CD14-positive monocyte (primary cell): ENCODE measurements at regions not wholly inside any gene's neighbourhood (a gene's known extent, or its start where the extent isn't known, plus 50 kb on each side); places are given as distances from the start of the nearest gene placed in this dataset.

Source experiments
- DNase-seq, 3 donors: peaks; one replicate each; pipeline ENCODE4 v3.0.0-alpha.2; 2011 to 2022
- H2AFZ ChIP-seq: 2 replicates; pipeline ENCODE4 v1.6.0; 2012; ENCODE audit warnings: mild to moderate bottlenecking, low read depth, low read length, inconsistent platforms; ENCODE audit not compliant: insufficient read depth, poor library complexity, severe bottlenecking
- H3K27ac ChIP-seq, 2 donors: 1 replicate in 1 of 2; 2 replicates in 1 of 2; pipeline ENCODE4 v1.5.1; 2012 to 2013; ENCODE audit warnings: low read length in 2 of 2, control low read depth in 1 of 2, inconsistent platforms in 1 of 2, low read depth in 1 of 2, mild to moderate bottlenecking in 1 of 2
- H3K27me3 ChIP-seq, 2 donors: one replicate each; pipeline versions ENCODE4 v1.6.0 to v1.6.1; 2011 to 2013; ENCODE audit warnings: low read length in 2 of 2; ENCODE audit not compliant: control insufficient read depth in 2 of 2, insufficient read depth in 2 of 2
- H3K36me3 ChIP-seq, 2 donors: replicated peaks in 1 of 2; 1 replicate in 1 of 2; 2 replicates in 1 of 2; pipeline versions ENCODE4 v1.5.1 to v1.6.1; 2012 to 2013; ENCODE audit warnings: low read length in 2 of 2, control low read depth in 1 of 2, inconsistent platforms in 1 of 2, mild to moderate bottlenecking in 1 of 2; ENCODE audit not compliant: insufficient read depth in 2 of 2, control insufficient read depth in 1 of 2
- H3K4me1 ChIP-seq, 2 donors: 1 replicate in 1 of 2; 2 replicates in 1 of 2; pipeline versions ENCODE4 v1.5.1 to v1.6.1; 2012 to 2013; ENCODE audit warnings: low read length in 2 of 2, control low read depth in 1 of 2, inconsistent platforms in 1 of 2, mild to moderate bottlenecking in 1 of 2, moderate library complexity in 1 of 2; ENCODE audit not compliant: insufficient read depth in 2 of 2, control insufficient read depth in 1 of 2
- H3K4me2 ChIP-seq: replicated peaks from 2 replicates; pipeline ENCODE3; 2012; ENCODE audit warnings: low read length, moderate library complexity, mild to moderate bottlenecking; ENCODE audit not compliant: poor library complexity, severe bottlenecking; ENCODE audit errors: extremely low read depth
- H3K4me3 ChIP-seq, 3 experiments: fragments of 200-600 bp in 1 of 3; sonication (generic) in 1 of 3; replicated peaks in 1 of 3; 1 replicate in 2 of 3; 2 replicates in 1 of 3; pipeline ENCODE4 v1.5.1; 2011 to 2013; ENCODE audit warnings: low read length in 3 of 3, mild to moderate bottlenecking in 3 of 3, control low read depth in 2 of 3, low read depth in 2 of 3, inconsistent platforms in 1 of 3, moderate library complexity in 1 of 3
- H3K79me2 ChIP-seq: 2 replicates; pipeline ENCODE4 v1.6.0; 2012; ENCODE audit warnings: mild to moderate bottlenecking, control low read depth, inconsistent platforms, low read length, moderate library complexity; ENCODE audit not compliant: insufficient read depth
- H3K9ac ChIP-seq: 2 replicates; pipeline ENCODE4 v1.6.0; 2017; ENCODE audit warnings: low read length, mild to moderate bottlenecking; ENCODE audit not compliant: insufficient read depth, poor library complexity, severe bottlenecking
- H3K9me3 ChIP-seq, 2 donors: replicated peaks in 1 of 2; 1 replicate in 1 of 2; 2 replicates in 1 of 2; pipeline versions ENCODE4 v1.5.1 to v1.6.1; 2012 to 2013; ENCODE audit warnings: low read length in 2 of 2, control low read depth in 1 of 2; ENCODE audit not compliant: control insufficient read depth in 1 of 2, insufficient read depth in 1 of 2
- H4K20me1 ChIP-seq: 2 replicates; pipeline ENCODE4 v1.6.0; 2012; ENCODE audit warnings: mild to moderate bottlenecking, low read length, control low read depth, moderate library complexity; ENCODE audit not compliant: insufficient read depth
- H3K27ac Mint-ChIP-seq, 7 donors: one replicate each; pipeline ENCODE4 v1.8.0; 2020; ENCODE audit warnings: mild to moderate bottlenecking in 7 of 7, mixed read lengths in 7 of 7, moderate library complexity in 6 of 7, inconsistent platforms in 2 of 7
- H3K27me3 Mint-ChIP-seq, 3 donors: one replicate each; pipeline ENCODE4 v1.8.0; 2021 to 2022; ENCODE audit warnings: low read depth in 3 of 3, mild to moderate bottlenecking in 3 of 3, mixed read lengths in 3 of 3, moderate library complexity in 3 of 3, inconsistent platforms in 1 of 3
- H3K36me3 Mint-ChIP-seq, 2 donors: one replicate each; pipeline ENCODE4 v1.8.0; 2020; ENCODE audit warnings: mixed read lengths in 2 of 2, inconsistent platforms in 1 of 2, mild to moderate bottlenecking in 1 of 2
- H3K4me1 Mint-ChIP-seq: one replicate; pipeline ENCODE4 v1.8.0; 2020; ENCODE audit warnings: mild to moderate bottlenecking, mixed read lengths
- H3K4me3 Mint-ChIP-seq, 2 donors: one replicate each; pipeline ENCODE4 v1.8.0; 2020; ENCODE audit warnings: mild to moderate bottlenecking in 2 of 2, mixed read lengths in 2 of 2, moderate library complexity in 1 of 2
- H3K9me3 Mint-ChIP-seq, 7 donors: one replicate each; pipeline ENCODE4 v1.8.0; 2020 to 2022; ENCODE audit warnings: mixed read lengths in 7 of 7, mild to moderate bottlenecking in 6 of 7, moderate library complexity in 6 of 7, inconsistent platforms in 2 of 7
- CTCF ChIP-seq: fragments of 200-600 bp; IDR thresholded peaks from one replicate; pipeline ENCODE4 v1.8.0; 2022; ENCODE audit warnings: antibody characterized with exemption, mild to moderate bottlenecking
- WGBS: methylation state at CpG from one replicate; pipeline ENCODE4 v1.1.5; 2013; ENCODE audit warnings: missing lambda C conversion rate; ENCODE audit not compliant: insufficient coverage; 5-methylcytosine and 5-hydroxymethylcytosine counted together
- intact Hi-C, 2 donors: fragments of 100-400 bp; cut with micrococcal nuclease; formaldehyde crosslinking; loops; one replicate each; pipeline versions ENCODE4 v1.15.0 to v1.15.1; 2023

- no peaks in the 10 kb centered on the region for H3K9me3 Mint-ChIP-seq
- intact Hi-C loops = no loop called here
- TF ChIP-seq CTCF = no peak
Observed at GRCh38 chr3:59311231-59311630, 261.4 kb upstream of the CFAP20DC start.

DNA sequence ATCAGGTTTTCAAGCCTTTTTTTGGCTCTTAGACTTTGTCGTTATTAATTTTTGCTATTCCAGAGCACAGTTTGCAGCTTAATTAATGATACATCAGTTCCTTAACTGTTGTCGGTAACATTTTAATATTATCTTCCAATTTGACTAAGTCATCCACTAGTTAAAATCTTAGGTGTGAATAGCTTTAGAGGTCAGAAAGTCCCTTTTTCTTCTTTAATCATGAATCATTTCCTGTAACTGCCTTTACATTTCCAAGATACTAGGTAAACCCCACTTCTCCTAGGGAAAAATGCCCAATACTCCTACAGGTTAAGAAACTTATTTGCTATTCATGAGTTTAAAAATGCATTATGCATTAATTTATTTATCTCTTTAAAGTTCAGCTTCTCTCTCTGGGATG lies 260.9 kb upstream of the CFAP20DC start:
- Histone ChIP-seq H3K4me2 (no peak overlapping the region), H3K4me1 (no peaks in the 10 kb centered on the region), H3K27me3 (no peaks in the 10 kb centered on the region), H3K4me3 (no peak overlapping the region), H3K36me3 (no peaks in the 10 kb centered on the region), H3K27ac (no peak overlapping the region), H3K9ac (no peak overlapping the region), H4K20me1 (no peaks in the 10 kb centered on the region), H2AFZ (no peak overlapping the region), H3K9me3 (no peaks in the 10 kb centered on the region), H3K79me2 (no peaks in the 10 kb centered on the region)
- no peak for DNase-seq
- Mint-ChIP-seq H3K27me3 (peaks cover 4 to 7% (median 5%) of the 10 kb centered on the region in 3 donors), H3K27ac (no peak overlapping the region), H3K4me1 (peaks cover 3% of the 10 kb centered on the region), H3K9me3 (no peaks in the 10 kb centered on the region), H3K4me3 (no peak overlapping the region), H3K36me3 (no peaks in the 10 kb centered on the region)
- no CpG with 5 or more reads among the region's 2 CpGs for WGBS
- intact Hi-C loops = no loop called here
- no peak for TF ChIP-seq CTCF

More at GRCh38 chr3:59311231-59311630, 261.4 kb upstream of the CFAP20DC start:
- Histone ChIP-seq H3K4me2 (no peak overlapping the region), H3K4me3 (no peak overlapping the region), H3K9me3 (no peaks in the 10 kb centered on the region), H3K79me2 (no peaks in the 10 kb centered on the region), H3K4me1 (no peaks in the 10 kb centered on the region), H3K27ac (no peak overlapping the region), H4K20me1 (no peaks in the 10 kb centered on the region), H3K36me3 (no peaks in the 10 kb centered on the region), H3K9ac (no peak overlapping the region), H3K27me3 (no peaks in the 10 kb centered on the region), H2AFZ (no peak overlapping the region)
- peaks cover 4 to 7% (median 6%) of the 10 kb centered on the region in 3 donors for H3K27me3 Mint-ChIP-seq
- WGBS = no CpG with 5 or more reads among the region's 3 CpGs
- H3K27ac Mint-ChIP-seq = no peak overlapping the region
- no peak overlapping the region for H3K4me3 Mint-ChIP-seq
- no peaks in the 10 kb centered on the region for H3K36me3 Mint-ChIP-seq
- peaks cover 3% of the 10 kb centered on the region for H3K4me1 Mint-ChIP-seq
- no peak for DNase-seq
